ENCODE measurements at regions not wholly inside any gene's neighbourhood (a gene's known extent, or its start where the extent isn't known, plus 50 kb on each side); places are given as distances from the start of the nearest gene placed in this dataset.

- no peak for ATAC-seq
- H3K27ac ChIP-seq (ENCODE audit: extremely low read length, insufficient read depth, low read length): no peak overlapping the region
- no peaks in the 10 kb centered on the region for H3K79me2 ChIP-seq (ENCODE audit: insufficient read depth, low read length)
- TF ChIP-seq ZNF331 (CRISPR knock-in tag; IDR thresholded peaks at IDR 0.05): peak; percentile 97
- TF ChIP-seq ZNF24 (IDR thresholded peaks at IDR 0.05): no peak
- FAIRE-seq: no peak
- H3K4me3 ChIP-seq (replicated peaks in 1 of 3; ENCODE audit: insufficient read depth in 1 of 3, low read depth in 2 of 3, low read length in 3 of 3): no peak overlapping the region
- no TSS peak for BruUV-seq (replicated peaks)
- no peaks in the 10 kb centered on the region for H4K20me1 ChIP-seq (ENCODE audit: insufficient read depth, low read length)
- H3K9ac ChIP-seq (ENCODE audit: insufficient read depth, low read depth, low read length): no peak overlapping the region
- ChIA-PET POLR2A (no interaction called here), CTCF (ENCODE audit: low intra/inter-chr PET ratio, low total read pairs) (no interaction called here)
- no peak for DNase-seq (ENCODE audit: low spot score)
- H3K9me3 ChIP-seq (ENCODE audit: low read length): peaks cover 38% of the 10 kb centered on the region
- no peaks in the 10 kb centered on the region for H3K27me3 ChIP-seq (ENCODE audit: control insufficient read depth in 1 of 2, insufficient read depth in 2 of 2, low read length in 2 of 2)
- in situ Hi-C loops (cut with HindIII; ENCODE audit: extremely low pct_ligation_motif_present, low pct_unique_long_range_greater_than_20kb): no loop called here
- under 1% methylated on average over 4 of the region's 4 CpGs for WGBS (ENCODE audit: low lambda C conversion rate)
- H2AFZ ChIP-seq (ENCODE audit: low read length): no peak overlapping the region
- intact Hi-C loops (cut with micrococcal nuclease; ENCODE audit: unreplicated experiment): no loop called here
- no peaks in the 10 kb centered on the region for H3K4me1 ChIP-seq (ENCODE audit: insufficient read depth, low read length)
- H3K36me3 ChIP-seq (replicated peaks in 1 of 2; ENCODE audit: control insufficient read depth in 1 of 2, insufficient read depth in 2 of 2, low read length in 2 of 2): no peaks in the 10 kb centered on the region
- H3K4me2 ChIP-seq (ENCODE audit: low read depth, low read length): no peak overlapping the region
These were observed 207.3 kb upstream of the SOX11 start for GRCh38 chr2:5484868-5485267.

- Histone ChIP-seq H3K9ac (ENCODE audit: insufficient read depth, low read depth, low read length) (no peak overlapping the region), H3K36me3 (replicated peaks in 1 of 2; ENCODE audit: control insufficient read depth in 1 of 2, insufficient read depth in 2 of 2, low read length in 2 of 2) (no peaks in the 10 kb centered on the region), H3K9me3 (ENCODE audit: low read length) (peaks cover 18% of the 10 kb centered on the region), H2AFZ (ENCODE audit: low read length) (no peak overlapping the region), H3K4me2 (ENCODE audit: low read depth, low read length) (no peak overlapping the region), H3K4me3 (replicated peaks in 1 of 3; ENCODE audit: insufficient read depth in 1 of 3, low read depth in 2 of 3, low read length in 3 of 3) (no peak overlapping the region), H3K4me1 (ENCODE audit: insufficient read depth, low read length) (no peaks in the 10 kb centered on the region), H3K79me2 (ENCODE audit: insufficient read depth, low read length) (no peaks in the 10 kb centered on the region), H4K20me1 (ENCODE audit: insufficient read depth, low read length) (no peaks in the 10 kb centered on the region), H3K27me3 (ENCODE audit: control insufficient read depth in 1 of 2, insufficient read depth in 2 of 2, low read length in 2 of 2) (no peaks in the 10 kb centered on the region; a peak in 1 of 5 replicates), H3K27ac (ENCODE audit: extremely low read length, insufficient read depth, low read length) (no peak overlapping the region)
- in situ Hi-C loops (cut with HindIII; ENCODE audit: extremely low pct_ligation_motif_present, low pct_unique_long_range_greater_than_20kb): no loop called here
- intact Hi-C loops (cut with micrococcal nuclease; ENCODE audit: unreplicated experiment): no loop called here
- FAIRE-seq (no peak), ATAC-seq (no peak), DNase-seq (ENCODE audit: low spot score) (no peak)
- POLR2A ChIA-PET: no interaction called here
- CTCF ChIA-PET (ENCODE audit: low intra/inter-chr PET ratio, low total read pairs): no interaction called here
- WGBS (ENCODE audit: low lambda C conversion rate): 19% methylated on average over 3 of the region's 3 CpGs
- BruUV-seq (replicated peaks): no TSS peak
- no peak for TF ChIP-seq ZNF468 (CRISPR knock-in tag; IDR thresholded peaks at IDR 0.05)
- TF ChIP-seq ZNF570 (CRISPR knock-in tag; IDR thresholded peaks at IDR 0.05; ENCODE audit: borderline replicate concordance): no peak
- no peak for TF ChIP-seq PPARG (CRISPR knock-in tag; conservative IDR thresholded peaks at IDR 0.05)
- no peak for TF ChIP-seq ZNF225 (CRISPR knock-in tag; IDR thresholded peaks at IDR 0.05)
- no peak for TF ChIP-seq ZFP41 (CRISPR knock-in tag; IDR thresholded peaks at IDR 0.05; ENCODE audit: borderline replicate concordance)
- no peak for TF ChIP-seq DDIT3 (CRISPR knock-in tag; IDR thresholded peaks at IDR 0.05)
- no peak for TF ChIP-seq KLF13 (CRISPR knock-in tag; IDR thresholded peaks at IDR 0.05)
- TF ChIP-seq ZSCAN25 (CRISPR knock-in tag; IDR thresholded peaks at IDR 0.05): no peak
- TF ChIP-seq FOSL2 (CRISPR knock-in tag; IDR thresholded peaks at IDR 0.05): no peak
- TF ChIP-seq ZNF513 (CRISPR knock-in tag; conservative IDR thresholded peaks at IDR 0.05): no peak
These were observed 200.7 kb upstream of the SOX11 start for GRCh38 chr2:5491523-5491922.
